H1 (cell line): ENCODE measurements at regions not wholly inside any gene's neighbourhood (a gene's known extent, or its start where the extent isn't known, plus 50 kb on each side); places are given as distances from the start of the nearest gene placed in this dataset.

Experiments used
- CTCF ChIA-PET: fragments of 300-600 bp; sonication (Branson Sonifier 250); formaldehyde crosslinking; loops from one replicate; lab custom pipeline; 2021; ENCODE audit not compliant: partially characterized antibody; lab: Charles Lee
- POLR2A ChIA-PET: fragments of 300-600 bp; sonication (Branson Sonifier 250); formaldehyde crosslinking; loops from one replicate; lab custom pipeline; 2021; ENCODE audit warnings: inconsistent platforms; ENCODE audit not compliant: partially characterized antibody; lab: Charles Lee
- DNase-seq, 2 experiments: peaks; one replicate each; pipeline versions ENCODE4 v3.0.0 to v3.0.0-alpha.2; 2010 to 2022; ENCODE audit warnings: low spot score in 2 of 2, low read depth in 1 of 2, mixed read lengths in 1 of 2
- FAIRE-seq: peaks from 2 replicates; lab custom pipeline; 2011; peaks lifted over from hg19 to GRCh38; lab: Jason Lieb, UNC
- H2AFZ ChIP-seq: 2 replicates; pipeline ENCODE4 v1.8.1; 2012; ENCODE audit warnings: low read length, inconsistent platforms
- H2AK5ac ChIP-seq: 2 replicates; pipeline ENCODE4 v1.6.1; 2013; ENCODE audit warnings: low read depth, low read length
- H2BK120ac ChIP-seq: replicated peaks from 2 replicates; pipeline ENCODE3; 2013; ENCODE audit warnings: low read depth, low read length, inconsistent platforms
- H2BK12ac ChIP-seq: 2 replicates; pipeline ENCODE4 v1.6.1; 2013; ENCODE audit warnings: low read depth, low read length
- H2BK15ac ChIP-seq: 2 replicates; pipeline ENCODE4 v1.6.1; 2013; ENCODE audit warnings: low read length
- H2BK20ac ChIP-seq: 2 replicates; pipeline ENCODE4 v1.6.1; 2013; ENCODE audit warnings: low read length
- H2BK5ac ChIP-seq: 2 replicates; pipeline ENCODE4 v1.6.1; 2013; ENCODE audit warnings: low read depth, low read length
- H3K14ac ChIP-seq: 2 replicates; pipeline ENCODE4 v1.6.1; 2013; ENCODE audit warnings: inconsistent platforms; ENCODE audit not compliant: insufficient read length
- H3K18ac ChIP-seq: 2 replicates; pipeline ENCODE4 v1.6.1; 2013; ENCODE audit warnings: low read length; ENCODE audit errors: extremely low read depth
- H3K23ac ChIP-seq: 2 replicates; pipeline ENCODE4 v1.6.1; 2013; ENCODE audit warnings: inconsistent platforms; ENCODE audit not compliant: insufficient read length
- H3K23me2 ChIP-seq: 2 replicates; pipeline ENCODE4 v1.6.1; 2013; ENCODE audit warnings: low read depth, low read length
- H3K27ac ChIP-seq: 2 replicates; pipeline ENCODE4 v1.6.1; 2011; ENCODE audit warnings: low read depth, low read length, inconsistent platforms
- H3K27me3 ChIP-seq, 4 experiments: replicated peaks in 1 of 4; 1 replicate in 1 of 4; 2 replicates in 3 of 4; pipeline versions ENCODE4 v1.6.1 to v1.8.1; 2011 to 2013; ENCODE audit warnings: low read length in 3 of 4, mild to moderate bottlenecking in 3 of 4, inconsistent platforms in 2 of 4, mixed read lengths in 2 of 4, moderate library complexity in 1 of 4; ENCODE audit not compliant: control insufficient read depth in 3 of 4, insufficient read depth in 3 of 4; ENCODE audit errors: extremely low read depth in 1 of 4
- H3K36me3 ChIP-seq, 4 experiments: 2 replicates each; pipeline versions ENCODE4 v1.6.1 to v1.8.1; 2011 to 2013; ENCODE audit warnings: mild to moderate bottlenecking in 4 of 4, low read length in 3 of 4, moderate library complexity in 2 of 4, control low read depth in 1 of 4, inconsistent platforms in 1 of 4; ENCODE audit not compliant: insufficient read depth in 4 of 4, control insufficient read depth in 2 of 4
- H3K4ac ChIP-seq: replicated peaks from 2 replicates; pipeline ENCODE3; 2013; ENCODE audit warnings: low read length, low read depth, mixed read lengths, inconsistent platforms; ENCODE audit not compliant: insufficient read length
- H3K4me1 ChIP-seq, 4 experiments: replicated peaks in 1 of 4; 1 replicate in 1 of 4; 2 replicates in 3 of 4; pipeline versions ENCODE4 v1.6.1 to v1.8.1; 2011 to 2013; ENCODE audit warnings: low read length in 3 of 4, inconsistent platforms in 2 of 4, mixed read lengths in 1 of 4; ENCODE audit not compliant: insufficient read depth in 4 of 4, control insufficient read depth in 3 of 4
- H3K4me2 ChIP-seq, 2 experiments: 2 replicates each; pipeline versions ENCODE4 v1.6.1 to v1.8.1; 2011 to 2013; ENCODE audit warnings: low read depth in 2 of 2, low read length in 2 of 2, control low read depth in 1 of 2, inconsistent platforms in 1 of 2, mild to moderate bottlenecking in 1 of 2; ENCODE audit not compliant: insufficient read depth in 1 of 2
- H3K4me3 ChIP-seq, 4 experiments: fragments of 200-600, 300-600 bp in 1 of 4; sonication (generic), shearing (Covaris generic), sonication (Bioruptor Twin) in 1 of 4; 2 replicates each; pipeline versions ENCODE4 v1.5.1 to v1.8.1; 2011 to 2016; ENCODE audit warnings: low read length in 4 of 4, low read depth in 3 of 4, control low read depth in 2 of 4, inconsistent platforms in 2 of 4, mild to moderate bottlenecking in 2 of 4, mixed read lengths in 1 of 4, moderate library complexity in 1 of 4; ENCODE audit not compliant: insufficient read depth in 2 of 4; ENCODE audit errors: extremely low read depth in 1 of 4
- H3K56ac ChIP-seq: replicated peaks from 2 replicates; pipeline ENCODE3; 2013; ENCODE audit warnings: low read depth, mild to moderate bottlenecking, mixed read lengths, low read length, inconsistent platforms; ENCODE audit not compliant: insufficient read length
- H3K79me1 ChIP-seq: 2 replicates; pipeline ENCODE4 v1.6.1; 2013; ENCODE audit warnings: low read depth, low read length, control low read depth
- H3K79me2 ChIP-seq, 2 experiments: 2 replicates each; pipeline versions ENCODE4 v1.6.1 to v1.8.1; 2012 to 2013; ENCODE audit warnings: low read length in 2 of 2, mild to moderate bottlenecking in 2 of 2, inconsistent platforms in 1 of 2; ENCODE audit not compliant: insufficient read depth in 2 of 2, control insufficient read depth in 1 of 2
- H3K9ac ChIP-seq, 4 experiments: replicated peaks in 1 of 4; 1 replicate in 1 of 4; 2 replicates in 3 of 4; pipeline versions ENCODE4 v1.6.1 to v1.8.1; 2011 to 2013; ENCODE audit warnings: low read depth in 3 of 4, low read length in 3 of 4, control low read depth in 2 of 4, mild to moderate bottlenecking in 2 of 4, moderate library complexity in 2 of 4, inconsistent platforms in 1 of 4; ENCODE audit errors: extremely low read depth in 1 of 4
- H3K9me3 ChIP-seq, 2 experiments: 2 replicates each; pipeline versions ENCODE4 v1.6.1 to v1.8.1; 2012 to 2013; ENCODE audit warnings: mild to moderate bottlenecking in 2 of 2, moderate library complexity in 2 of 2, control low read depth in 1 of 2, inconsistent platforms in 1 of 2, low read depth in 1 of 2, low read length in 1 of 2, mixed read lengths in 1 of 2; ENCODE audit not compliant: insufficient read depth in 2 of 2
- H4K20me1 ChIP-seq, 2 experiments: replicated peaks in 1 of 2; 2 replicates each; pipeline versions ENCODE3 to v1.8.1; 2011 to 2013; ENCODE audit warnings: inconsistent platforms in 2 of 2, low read length in 2 of 2, mild to moderate bottlenecking in 1 of 2; ENCODE audit not compliant: insufficient read depth in 2 of 2, control insufficient read depth in 1 of 2
- H4K5ac ChIP-seq: 2 replicates; pipeline ENCODE4 v1.6.1; 2013; ENCODE audit warnings: low read length, low read depth, mixed read lengths, inconsistent platforms; ENCODE audit not compliant: insufficient read length
- H4K8ac ChIP-seq: 2 replicates; pipeline ENCODE4 v1.8.0; 2013; ENCODE audit warnings: mild to moderate bottlenecking, moderate library complexity, low read length, inconsistent platforms; ENCODE audit not compliant: insufficient read depth; ENCODE audit errors: extremely low read depth
- H4K91ac ChIP-seq: replicated peaks from 2 replicates; pipeline ENCODE3; 2013; ENCODE audit warnings: low read length, mixed read lengths, inconsistent platforms; ENCODE audit not compliant: insufficient read length
- ATF2 ChIP-seq: IDR thresholded peaks from 2 replicates; pipeline ENCODE4 v1.6.1; 2012; ENCODE audit warnings: low read length, inconsistent platforms
- ATF3 ChIP-seq: IDR thresholded peaks from 2 replicates; pipeline ENCODE4 v1.6.1; 2011; ENCODE audit warnings: low read depth, mild to moderate bottlenecking, low read length; ENCODE audit not compliant: insufficient read depth
- CHD1 ChIP-seq: IDR thresholded peaks from 2 replicates; pipeline ENCODE4 v1.6.1; 2012; ENCODE audit warnings: low read depth, low read length, improper control_type of control experiment
- MAFK ChIP-seq: IDR thresholded peaks from 2 replicates; pipeline ENCODE4 v1.6.1; 2012; ENCODE audit warnings: low read depth, mild to moderate bottlenecking, improper control_type of control experiment, low read length
- POLR2A ChIP-seq, 2 experiments: IDR thresholded peaks; 1 replicate in 1 of 2; 2 replicates in 1 of 2; pipeline ENCODE4 v1.6.1; 2011; ENCODE audit warnings: low read depth in 2 of 2, low read length in 2 of 2, mild to moderate bottlenecking in 2 of 2; ENCODE audit errors: control extremely low read depth in 1 of 2
- RNF2 ChIP-seq: fragments of 200-900, 300-1000 bp; sonication (generic); IDR thresholded peaks from 2 replicates; pipeline ENCODE4 v1.7.1; 2016; ENCODE audit warnings: borderline replicate concordance, low read depth, mild to moderate bottlenecking, antibody characterized with exemption, low read length; ENCODE audit not compliant: poor library complexity, severe bottlenecking; ENCODE audit errors: missing control alignments
- SIX5 ChIP-seq: IDR thresholded peaks from 2 replicates; pipeline ENCODE4 v1.6.1; 2011; ENCODE audit warnings: mild to moderate bottlenecking, low read depth, low read length
- SP1 ChIP-seq: IDR thresholded peaks from 2 replicates; pipeline ENCODE4 v1.6.1; 2011; ENCODE audit warnings: low read depth, low read length
- SP4 ChIP-seq: IDR thresholded peaks from 2 replicates; pipeline ENCODE4 v1.6.1; 2012; ENCODE audit warnings: low read length, inconsistent platforms
- SUZ12 ChIP-seq: fragments of 200-600 bp; sonication (generic); IDR thresholded peaks from 2 replicates; pipeline ENCODE4 v1.6.1; 2012; ENCODE audit warnings: mild to moderate bottlenecking, inconsistent platforms, low read length, moderate library complexity, mixed read lengths
- TAF7 ChIP-seq: optimal IDR thresholded peaks from 2 replicates; pipeline ENCODE3; 2011; ENCODE audit warnings: low read depth, mild to moderate bottlenecking, inconsistent platforms, low read length, moderate library complexity, borderline replicate concordance
- TBP ChIP-seq: IDR thresholded peaks from 2 replicates; pipeline ENCODE4 v1.6.1; 2011; ENCODE audit warnings: low read depth, low read length, improper control_type of control experiment
- WGBS, 2 experiments: shearing (Covaris generic) in 1 of 2; methylation state at CpG; one replicate each; pipeline versions ENCODE4 v1.1.6 to v1.1.7; 2013 to 2015; ENCODE audit warnings: low lambda C conversion rate in 2 of 2, mixed read lengths in 2 of 2, inconsistent platforms in 1 of 2, low coverage in 1 of 2, missing lambda C conversion rate in 1 of 2; ENCODE audit not compliant: insufficient replicate concordance in 2 of 2, insufficient coverage in 1 of 2, insufficient read length in 1 of 2; ENCODE audit errors: extremely low coverage in 1 of 2, missing lambda C conversion rate in 1 of 2; 5-methylcytosine and 5-hydroxymethylcytosine counted together

GRCh38 chr9:13377171-13377925 is 97.9 kb upstream of the MPDZ start:
- H4K5ac ChIP-seq = no peak overlapping the region
- no peak overlapping the region for H2BK15ac ChIP-seq
- no peak overlapping the region for H3K4ac ChIP-seq
- no peak overlapping the region for H3K4me3 ChIP-seq
- WGBS, 2 experiments = 90% methylated on average over 3 of the region's 3 CpGs; no CpG with 5 or more reads in 1 of the 2 experiments
- no peak overlapping the region for H4K91ac ChIP-seq
- H3K23me2 ChIP-seq = peaks cover 3% of the 10 kb centered on the region; the same call in 1 of the 2 replicates
- FAIRE-seq (no peak), DNase-seq (no peak)
- no peaks in the 10 kb centered on the region for H3K4me1 ChIP-seq
- H2AK5ac ChIP-seq = no peak overlapping the region
- no peaks in the 10 kb centered on the region for H3K79me2 ChIP-seq
- no peak overlapping the region for H4K8ac ChIP-seq
- H3K27me3 ChIP-seq = no peaks in the 10 kb centered on the region
- no peak overlapping the region for H3K18ac ChIP-seq
- H2AFZ ChIP-seq = no peak overlapping the region
- no peak overlapping the region for H3K14ac ChIP-seq
- no peak overlapping the region for H3K9ac ChIP-seq
- H2BK120ac ChIP-seq = no peak overlapping the region
- H4K20me1 ChIP-seq = no peaks in the 10 kb centered on the region
- no peak overlapping the region for H2BK12ac ChIP-seq
- ChIA-PET CTCF (interaction anchor here (0.7 to 1.2 kb wide), 2 partner anchors 10 to 35 kb away, joined by 3 to 6 read pairs; no protein-coding TSS in a partner anchor), POLR2A (no interaction called here)
- no peaks in the 10 kb centered on the region for H3K79me1 ChIP-seq
- H3K9me3 ChIP-seq = no peaks in the 10 kb centered on the region
- no peak overlapping the region for H2BK20ac ChIP-seq
- no peak overlapping the region for H2BK5ac ChIP-seq
- H3K27ac ChIP-seq = no peak overlapping the region
- no peak overlapping the region for H3K4me2 ChIP-seq
- H3K36me3 ChIP-seq = no peaks in the 10 kb centered on the region
- no peak overlapping the region for H3K56ac ChIP-seq
- no peak overlapping the region for H3K23ac ChIP-seq
- TF ChIP-seq POLR2A (IDR thresholded peaks at IDR 0.05; ENCODE audit: control extremely low read depth in 1 of 2, low read depth in 2 of 2, low read length in 2 of 2) (no peak), SIX5 (no peak), TBP (no peak), CHD1 (no peak), MAFK (no peak), SUZ12 (no peak), TAF7 (no peak), ATF3 (no peak), ATF2 (no peak), SP1 (no peak), RNF2 (no peak), SP4 (no peak)
